Subcutaneous abdominal adipose tissue (tissue), 5 donors: ENCODE measurements at regions not wholly inside any gene's neighbourhood (a gene's known extent, or its start where the extent isn't known, plus 50 kb on each side); places are given as distances from the start of the nearest gene placed in this dataset.
"Not testable (repeated sequence)": the region's sequence is repeated elsewhere in the genome, so short reads cannot be mapped to it uniquely, and the experiment has no call there.

Source experiments
- H3K27ac ChIP-seq: one replicate; pipeline ENCODE4 v1.7.0; 2013; ENCODE audit warnings: low read depth, mild to moderate bottlenecking, inconsistent platforms, low read length, moderate library complexity
- H3K27me3 ChIP-seq, 5 donors: one replicate each; pipeline ENCODE4 v1.7.0; 2013; ENCODE audit warnings: low read length in 5 of 5, inconsistent platforms in 1 of 5; ENCODE audit not compliant: control insufficient read depth in 5 of 5, insufficient read depth in 4 of 5
- H3K36me3 ChIP-seq, 5 donors: one replicate each; pipeline ENCODE4 v1.7.0; 2013; ENCODE audit warnings: low read length in 5 of 5; ENCODE audit not compliant: control insufficient read depth in 5 of 5, insufficient read depth in 5 of 5
- H3K4me1 ChIP-seq, 5 donors: one replicate each; pipeline ENCODE4 v1.7.0; 2013; ENCODE audit warnings: low read length in 5 of 5, mild to moderate bottlenecking in 3 of 5, moderate library complexity in 1 of 5; ENCODE audit not compliant: control insufficient read depth in 5 of 5, insufficient read depth in 5 of 5
- H3K4me3 ChIP-seq, 5 donors: one replicate each; pipeline ENCODE4 v1.7.0; 2013; ENCODE audit warnings: low read length in 5 of 5, low read depth in 1 of 5
- H3K9ac ChIP-seq, 5 donors: one replicate each; pipeline ENCODE4 v1.7.0; 2013; ENCODE audit warnings: low read length in 5 of 5, mild to moderate bottlenecking in 4 of 5, moderate library complexity in 3 of 5
- H3K9me3 ChIP-seq, 5 donors: one replicate each; pipeline ENCODE4 v1.7.0; 2013; ENCODE audit warnings: low read length in 5 of 5; ENCODE audit not compliant: control insufficient read depth in 5 of 5
- donor health status: healthy.
- donor health status: healthy.
- donor health status: healthy.
- donor health status: healthy.
- donor health status: healthy.

GRCh38 chr17:83192789-83193335 is 113.5 kb downstream of the METRNL start:
- Histone ChIP-seq H3K27me3 (peaks cover 0 to 12% (median 0%) of the 10 kb centered on the region in 5 donors), H3K4me1 (peaks cover 5 to 64% (median 44%) of the 10 kb centered on the region in 5 donors)
- H3K27ac ChIP-seq, H3K36me3 ChIP-seq, H3K9me3 ChIP-seq, H3K4me3 ChIP-seq, H3K9ac ChIP-seq: not testable (repeated sequence)

- Histone ChIP-seq H3K4me1 (peaks cover 5 to 67% (median 48%) of the 10 kb centered on the region in 5 donors), H3K9ac (no peak overlapping the region), H3K4me3 (no peak overlapping the region), H3K27me3 (peaks cover 0 to 12% (median 0%) of the 10 kb centered on the region in 5 donors), H3K36me3 (no peaks in the 10 kb centered on the region), H3K27ac (no peak overlapping the region), H3K9me3 (peaks cover 0 to 2% (median 0%) of the 10 kb centered on the region in 5 donors)
Measured at GRCh38 chr17:83193336-83194185, 114.2 kb downstream of the METRNL start.

- Histone ChIP-seq H3K9ac (no peak overlapping the region), H3K27me3 (peaks cover 0 to 11% (median 0%) of the 10 kb centered on the region in 5 donors), H3K36me3 (no peaks in the 10 kb centered on the region), H3K27ac (no peak overlapping the region), H3K4me1 (peaks cover 5 to 73% (median 54%) of the 10 kb centered on the region in 5 donors), H3K4me3 (no peak overlapping the region), H3K9me3 (no peaks in the 10 kb centered on the region)
Measured at GRCh38 chr17:83194186-83194561, 114.8 kb downstream of the METRNL start.

GRCh38 chr17:83194761-83195329 is 115.4 kb downstream of the METRNL start:
- H3K36me3 ChIP-seq, result no peaks in the 10 kb centered on the region
- H3K4me1 ChIP-seq, result peaks cover 5 to 77% (median 58%) of the 10 kb centered on the region in 5 donors
- H3K9me3 ChIP-seq, result no peaks in the 10 kb centered on the region
- no peak overlapping the region for H3K9ac ChIP-seq
- H3K27me3 ChIP-seq, result peaks cover 0 to 9% (median 0%) of the 10 kb centered on the region in 5 donors
- H3K27ac ChIP-seq, result peak overlapping the region; percentile 69
- no peak overlapping the region for H3K4me3 ChIP-seq

- Histone ChIP-seq H3K9me3 (no peaks in the 10 kb centered on the region), H3K9ac (peak overlapping the region in 1 of 5 donors; percentile 31), H3K27ac (peak overlapping the region; percentile 69), H3K4me1 (peaks cover 7 to 78% (median 60%) of the 10 kb centered on the region in 5 donors), H3K36me3 (no peaks in the 10 kb centered on the region), H3K4me3 (peak overlapping the region in 1 of 5 donors; percentile 27), H3K27me3 (peaks cover 0 to 9% (median 0%) of the 10 kb centered on the region in 5 donors)
Measured at GRCh38 chr17:83195330-83196023, 116.1 kb downstream of the METRNL start.

- Histone ChIP-seq H3K4me3 (peak overlapping the region in 2 of 5 donors; percentile 22 to 27), H3K9ac (peak overlapping the region in 3 of 5 donors; percentile 18 to 51 (median 31)), H3K4me1 (peaks cover 11 to 78% (median 65%) of the 10 kb centered on the region in 5 donors), H3K9me3 (no peaks in the 10 kb centered on the region), H3K27ac (peak overlapping the region; percentile 69), H3K27me3 (peaks cover 0 to 5% (median 0%) of the 10 kb centered on the region in 5 donors), H3K36me3 (no peaks in the 10 kb centered on the region)
Measured at GRCh38 chr17:83196024-83196365, 116.6 kb downstream of the METRNL start.

- Histone ChIP-seq H3K9me3 (no peaks in the 10 kb centered on the region), H3K27me3 (peaks cover 0 to 3% (median 0%) of the 10 kb centered on the region in 5 donors), H3K4me1 (peaks cover 12 to 80% (median 69%) of the 10 kb centered on the region in 5 donors), H3K36me3 (no peaks in the 10 kb centered on the region), H3K4me3 (peak overlapping the region in 1 of 5 donors; percentile 22), H3K9ac (peak overlapping the region in 3 of 5 donors; percentile 18 to 51 (median 31)), H3K27ac (peak overlapping the region; percentile 69)
Measured at GRCh38 chr17:83196366-83196765, 117.0 kb downstream of the METRNL start.

GRCh38 chr17:83196973-83197880 is 117.8 kb downstream of the METRNL start:
- Histone ChIP-seq H3K27me3 (no peaks in the 10 kb centered on the region), H3K9me3 (no peaks in the 10 kb centered on the region), H3K4me3 (no peak overlapping the region), H3K9ac (no peak overlapping the region), H3K27ac (peak overlapping the region; percentile 57), H3K4me1 (peaks cover 17 to 84% (median 74%) of the 10 kb centered on the region in 5 donors), H3K36me3 (no peaks in the 10 kb centered on the region)
